ENCODE measurements at regions not wholly inside any gene's neighbourhood (a gene's known extent, or its start where the extent isn't known, plus 50 kb on each side); places are given as distances from the start of the nearest gene placed in this dataset.

DNA sequence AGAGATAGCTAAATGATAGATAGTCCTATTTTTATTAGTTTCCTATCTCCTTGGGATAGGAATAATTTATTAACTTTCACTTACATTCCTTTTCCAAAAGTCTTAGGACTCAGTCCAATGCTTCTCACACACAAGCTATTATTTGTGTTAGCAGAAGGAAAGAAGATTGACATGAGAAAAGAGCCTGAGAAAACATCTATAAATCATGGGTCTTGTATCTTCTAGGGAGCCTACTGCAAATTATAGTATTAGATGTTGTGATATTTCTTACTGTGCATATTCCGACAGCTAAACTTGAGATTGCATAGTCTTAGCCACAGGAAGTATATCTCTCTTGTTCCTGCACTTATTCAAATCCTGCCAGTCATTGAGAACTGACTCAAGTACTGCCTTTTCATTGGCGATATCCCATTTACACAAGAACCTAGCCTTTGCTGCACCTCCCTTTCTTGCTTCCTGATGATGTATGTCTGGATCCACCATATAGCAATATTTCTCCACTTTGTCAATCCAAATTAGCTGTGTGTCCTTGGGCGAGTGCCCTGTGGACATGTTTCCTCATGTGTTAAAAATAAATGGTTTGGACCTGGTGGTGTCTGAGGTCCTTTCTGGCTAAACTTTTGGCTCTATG, 245.1 kb upstream of the LMCD1 start:
- in situ Hi-C loops (cut with HindIII; ENCODE audit: low pct_ligation_motif_present, low pct_unique_long_range_greater_than_20kb, low sequenced_read_pairs), result no loop called here
- DNase-seq, result no peak

DNA sequence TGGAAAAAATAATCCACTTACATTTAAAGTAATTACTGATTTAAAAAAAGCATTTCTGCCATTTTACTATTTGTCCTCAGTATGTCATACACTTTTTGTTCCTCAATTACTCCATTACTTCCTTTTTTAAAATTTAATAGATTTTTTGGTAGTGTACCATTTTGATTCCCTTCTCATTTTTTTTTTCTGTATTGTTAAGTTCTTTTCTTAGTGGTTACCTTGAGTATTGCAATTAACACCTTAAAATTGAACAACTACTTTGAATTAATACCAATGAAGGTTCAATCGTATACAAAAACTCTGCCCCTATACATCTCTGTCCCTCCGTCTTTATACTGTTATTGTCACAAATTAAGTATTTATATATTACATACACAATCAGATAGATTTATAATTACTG, 240.6 kb upstream of the LMCD1 start:
- in situ Hi-C loops (cut with HindIII; ENCODE audit: low pct_ligation_motif_present, low pct_unique_long_range_greater_than_20kb, low sequenced_read_pairs), result no loop called here
- DNase-seq, result no peak

DNA sequence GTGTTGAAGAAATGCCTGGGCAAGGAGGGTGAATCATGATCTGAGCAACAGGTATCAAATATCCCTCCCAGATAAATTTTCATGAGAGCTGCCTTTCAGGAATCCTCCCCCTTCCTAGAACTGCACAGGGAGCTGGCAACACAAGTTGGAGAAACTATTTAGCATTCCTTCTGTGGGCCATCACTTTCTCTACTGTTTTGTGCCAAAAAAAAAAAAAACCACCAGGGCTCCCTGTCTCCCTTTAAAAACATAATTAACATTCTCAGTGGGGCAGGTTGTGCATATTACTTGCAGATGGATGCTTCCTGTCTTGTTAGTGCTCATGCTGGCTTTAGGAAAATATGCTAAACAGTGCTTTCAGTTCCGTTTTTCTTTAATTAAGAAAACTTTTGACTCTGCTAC, 234.9 kb upstream of the LMCD1 start:
- in situ Hi-C loops (cut with HindIII; ENCODE audit: low pct_ligation_motif_present, low pct_unique_long_range_greater_than_20kb, low sequenced_read_pairs), result no loop called here
- no peak for DNase-seq

DNA sequence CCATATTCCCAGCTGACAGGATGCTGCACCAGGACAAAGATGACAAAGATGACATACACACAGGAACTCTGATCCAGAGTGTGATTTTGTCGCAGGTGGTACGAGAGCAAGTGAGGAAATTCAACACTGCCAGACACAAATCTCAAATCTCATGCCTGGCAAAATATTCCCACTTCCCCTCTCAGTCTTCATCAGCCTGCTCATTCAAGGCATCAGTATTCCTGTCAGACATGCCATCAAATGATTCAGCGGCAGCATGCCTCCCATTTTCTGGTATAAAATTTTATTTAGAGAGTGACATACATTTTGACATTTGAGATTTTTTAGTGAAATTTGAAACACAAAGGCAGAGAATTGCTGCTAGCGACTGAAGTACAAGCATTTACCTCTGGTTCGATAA, 228.1 kb upstream of the LMCD1 start:
- no peak for DNase-seq
- in situ Hi-C loops (cut with HindIII; ENCODE audit: low pct_ligation_motif_present, low pct_unique_long_range_greater_than_20kb, low sequenced_read_pairs), result no loop called here

DNA sequence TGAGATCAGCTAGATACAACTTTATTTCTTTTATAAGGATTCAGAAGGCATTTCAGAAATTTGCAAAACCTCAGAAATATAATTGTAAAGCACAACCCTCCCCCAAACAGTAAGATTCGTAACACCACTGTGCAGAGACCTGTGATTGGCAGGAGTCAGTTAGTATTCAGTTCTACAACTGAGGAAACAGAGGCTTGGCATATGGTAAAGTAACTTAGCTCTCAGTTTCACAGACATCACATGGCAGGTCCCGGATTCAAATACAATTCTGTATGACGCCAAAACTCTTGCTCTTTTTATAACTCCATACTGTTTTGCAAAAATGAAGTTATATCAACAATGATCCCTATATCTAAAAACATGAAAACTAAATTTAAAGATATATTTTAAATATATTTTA, 225.6 kb upstream of the LMCD1 start:
- in situ Hi-C loops (cut with HindIII; ENCODE audit: low pct_ligation_motif_present, low pct_unique_long_range_greater_than_20kb, low sequenced_read_pairs), result no loop called here
- no peak for DNase-seq

DNA sequence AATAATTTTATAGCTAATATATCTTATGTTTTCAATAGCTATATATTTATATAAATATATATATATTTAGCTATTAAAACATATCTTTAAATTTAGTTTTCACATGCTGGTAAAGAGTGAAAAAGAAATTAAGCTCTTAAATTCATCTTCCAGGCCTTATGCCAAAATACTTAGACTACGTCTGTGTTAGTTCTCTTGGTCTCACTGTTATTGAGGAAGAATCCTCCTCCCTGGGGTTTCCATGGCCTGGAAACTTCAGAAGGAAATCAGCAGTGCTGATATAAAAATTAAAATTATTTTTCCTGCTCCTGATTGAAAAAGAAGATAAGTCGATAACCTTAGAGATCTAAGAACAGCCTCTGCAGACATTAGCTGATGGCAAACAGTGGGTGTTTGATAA, 225.1 kb upstream of the LMCD1 start:
- no peak for DNase-seq
- in situ Hi-C loops (cut with HindIII; ENCODE audit: low pct_ligation_motif_present, low pct_unique_long_range_greater_than_20kb, low sequenced_read_pairs), result no loop called here

DNA sequence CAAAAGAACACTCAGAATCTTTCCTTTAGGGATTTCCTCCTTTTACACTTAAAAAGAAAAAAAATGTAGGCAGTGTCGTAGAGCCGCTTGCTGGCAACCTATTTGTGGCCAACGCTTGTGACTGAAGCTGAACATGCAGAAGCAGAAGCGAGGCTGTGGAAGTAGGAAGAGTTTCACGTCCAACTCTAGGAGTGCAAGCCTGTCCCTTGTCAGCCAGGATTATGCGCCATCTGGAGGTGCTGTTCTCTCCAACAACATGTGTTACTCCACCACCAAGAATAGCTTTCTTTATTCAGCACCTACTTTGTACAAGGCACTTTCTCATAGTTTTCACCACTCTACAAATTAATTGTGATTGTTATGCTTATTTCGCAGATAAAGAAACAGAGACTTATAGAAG, 223.2 kb upstream of the LMCD1 start:
- in situ Hi-C loops (cut with HindIII; ENCODE audit: low pct_ligation_motif_present, low pct_unique_long_range_greater_than_20kb, low sequenced_read_pairs), result no loop called here
- DNase-seq, result no peak

DNA sequence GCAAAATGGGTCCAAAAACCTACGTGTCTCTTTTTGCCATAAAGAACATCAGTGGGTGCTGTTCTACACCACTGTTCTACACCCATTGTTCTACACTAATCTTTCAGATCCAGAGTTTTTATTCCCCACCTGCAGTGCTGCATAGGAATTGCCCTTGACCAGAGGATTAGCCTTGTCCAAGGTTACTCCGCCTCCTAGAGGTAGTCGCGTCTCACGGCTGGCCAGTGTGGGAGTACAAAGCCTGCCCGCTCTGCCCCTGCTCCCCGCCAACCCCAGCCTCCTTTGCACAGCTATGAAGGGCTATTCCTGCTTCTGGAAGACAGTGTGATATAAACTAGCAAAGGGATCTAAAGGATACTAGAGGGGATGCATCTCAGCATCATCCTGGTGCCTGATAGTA, 222.1 kb upstream of the LMCD1 start:
- in situ Hi-C loops (cut with HindIII; ENCODE audit: low pct_ligation_motif_present, low pct_unique_long_range_greater_than_20kb, low sequenced_read_pairs), result no loop called here

DNA sequence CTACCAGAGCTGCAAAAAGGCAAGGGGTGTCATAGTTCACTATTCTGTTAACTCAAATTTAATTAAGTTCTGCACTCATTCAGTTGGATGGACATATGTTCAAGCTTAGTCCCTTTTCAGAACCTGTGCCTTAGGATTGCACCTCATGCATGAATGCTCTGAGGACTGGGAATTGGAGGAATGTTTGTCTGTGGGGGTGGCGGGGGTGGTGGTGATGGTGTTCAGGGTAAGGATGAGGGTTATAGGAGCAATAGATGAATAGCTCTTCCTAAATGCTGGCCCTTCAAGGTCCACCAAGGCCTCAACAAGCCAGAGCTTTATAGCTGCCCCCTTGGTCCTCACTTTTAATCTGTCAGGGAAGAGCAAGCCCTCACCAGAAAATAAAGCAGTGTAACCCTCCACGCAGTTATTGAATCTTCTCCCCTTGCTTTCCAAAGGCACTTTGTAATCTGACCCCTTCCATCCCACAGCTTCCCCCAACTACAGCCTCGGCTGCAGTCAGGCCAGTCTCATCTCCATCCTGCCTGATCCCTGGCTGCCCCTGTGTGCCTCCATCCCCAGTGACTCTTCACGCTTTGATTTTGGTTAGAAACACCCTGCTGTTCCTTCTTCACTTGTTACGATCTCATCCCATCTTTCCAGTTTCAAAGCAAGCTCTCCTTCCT, 221.6 kb upstream of the LMCD1 start:
- in situ Hi-C loops (cut with HindIII; ENCODE audit: low pct_ligation_motif_present, low pct_unique_long_range_greater_than_20kb, low sequenced_read_pairs), result no loop called here

More for the DNA sequence above, 222.1 kb upstream of the LMCD1 start:
- DNase-seq, result no peak

DNA sequence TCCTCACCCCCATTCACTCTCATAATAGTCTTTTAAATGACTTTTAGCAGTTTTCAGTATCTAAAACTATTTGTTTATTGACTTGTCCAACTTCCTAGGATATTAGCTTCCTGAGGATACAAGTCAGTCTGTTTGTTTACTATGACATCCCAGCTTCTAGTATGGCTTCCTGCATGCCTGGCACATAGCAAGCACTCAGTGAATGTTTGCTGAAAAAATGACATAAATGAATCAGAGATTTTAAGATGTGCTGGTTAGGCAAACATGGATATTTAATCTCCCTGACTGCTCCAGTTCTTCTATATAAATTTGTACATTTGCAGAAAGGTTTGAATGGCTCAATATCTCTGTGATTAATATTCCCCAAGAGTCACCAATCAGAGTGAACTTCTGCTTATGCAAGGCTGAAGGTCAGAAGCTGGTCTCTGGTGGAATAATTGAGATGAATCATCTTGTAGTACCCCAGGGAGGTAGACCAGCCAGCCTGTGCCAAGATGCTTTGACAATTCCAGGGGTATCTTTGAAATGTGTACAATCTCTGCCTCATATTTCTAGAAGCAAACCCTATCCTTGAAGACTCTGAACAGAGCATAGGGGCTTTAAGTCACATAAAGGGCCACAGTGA, 219.0 kb upstream of the LMCD1 start:
- no peak for DNase-seq
- in situ Hi-C loops (cut with HindIII; ENCODE audit: low pct_ligation_motif_present, low pct_unique_long_range_greater_than_20kb, low sequenced_read_pairs), result no loop called here

More for the DNA sequence above, 221.6 kb upstream of the LMCD1 start:
- DNase-seq, result no peak

DNA sequence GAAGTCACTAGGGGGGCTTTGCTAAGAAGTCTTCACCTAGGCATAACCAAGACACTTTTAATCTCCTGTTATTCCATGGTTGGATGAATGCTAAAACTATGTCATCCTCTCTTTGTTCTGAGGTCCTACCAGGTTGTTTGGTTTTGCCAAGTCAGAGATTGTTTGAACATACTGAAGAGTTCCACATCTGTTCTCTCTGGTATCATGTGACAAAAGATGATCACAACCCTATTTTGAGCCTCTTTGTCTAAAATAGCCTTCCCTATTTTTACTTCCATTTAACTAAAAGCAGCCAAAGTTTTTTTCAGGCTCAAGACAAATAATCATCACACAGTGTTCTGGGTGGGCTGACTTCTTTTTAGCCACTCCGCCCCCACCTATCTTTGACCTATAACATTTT, 218.4 kb upstream of the LMCD1 start:
- in situ Hi-C loops (cut with HindIII; ENCODE audit: low pct_ligation_motif_present, low pct_unique_long_range_greater_than_20kb, low sequenced_read_pairs), result no loop called here
- no peak for DNase-seq

DNA sequence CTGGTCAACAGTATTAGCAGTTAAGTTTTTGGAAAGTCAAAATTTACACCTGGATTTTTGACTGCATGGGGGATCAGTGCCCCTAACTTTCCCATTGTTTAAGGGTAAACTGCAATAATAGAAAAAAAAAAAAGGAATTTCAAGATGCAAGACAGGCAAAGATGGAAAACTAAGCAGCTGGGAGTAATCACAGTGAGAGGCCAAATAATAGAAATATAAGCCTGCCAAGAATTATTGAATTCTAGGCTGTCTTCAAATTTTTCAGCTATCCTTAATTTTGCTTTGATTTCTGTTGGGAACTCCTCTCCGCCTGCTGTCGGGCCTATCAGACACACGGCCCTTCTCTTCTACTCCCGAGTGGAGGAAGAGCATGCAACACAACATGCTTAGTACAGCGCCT, 215.5 kb upstream of the LMCD1 start:
- DNase-seq, result no peak
- in situ Hi-C loops (cut with HindIII; ENCODE audit: low pct_ligation_motif_present, low pct_unique_long_range_greater_than_20kb, low sequenced_read_pairs), result no loop called here

DNA sequence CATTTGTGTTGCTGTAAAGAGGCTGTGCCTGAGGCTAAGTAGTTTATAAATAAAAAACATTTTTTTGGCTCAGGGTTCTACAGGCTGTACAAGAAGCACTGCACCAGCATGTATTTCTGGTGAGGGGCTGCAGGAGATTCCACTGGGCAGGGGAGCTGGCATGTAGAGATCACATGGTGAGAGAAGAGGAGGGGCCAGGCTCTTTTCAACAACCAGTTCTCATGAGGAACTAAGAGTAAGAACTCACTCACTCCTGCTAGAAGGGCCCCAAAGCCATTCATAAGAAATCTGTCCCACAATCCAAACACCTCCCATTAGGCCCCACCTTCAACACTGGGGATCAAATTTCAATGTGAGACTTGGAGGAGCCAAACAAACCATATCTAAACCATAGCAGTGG, 214.9 kb upstream of the LMCD1 start:
- in situ Hi-C loops (cut with HindIII; ENCODE audit: low pct_ligation_motif_present, low pct_unique_long_range_greater_than_20kb, low sequenced_read_pairs), result no loop called here
- no peak for DNase-seq

DNA sequence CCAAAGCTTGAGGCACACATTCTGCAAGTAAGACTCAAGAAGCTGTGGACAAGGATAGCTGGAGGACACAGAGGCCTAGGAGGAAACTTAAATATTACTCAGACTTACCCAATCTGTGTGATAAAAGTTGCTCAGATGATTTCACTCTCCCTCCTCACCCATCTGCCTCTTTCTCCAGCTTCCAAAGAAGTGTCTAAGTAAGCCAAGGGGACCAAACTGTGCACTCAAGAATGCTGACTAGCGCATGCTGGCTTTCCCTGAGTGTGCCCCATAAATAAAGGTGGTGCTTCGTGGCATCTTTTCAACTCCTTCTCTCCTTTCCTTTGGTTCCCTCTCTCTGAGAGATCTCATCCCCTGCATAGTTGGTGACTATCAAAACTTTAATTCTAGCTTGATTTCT, 211.0 kb upstream of the LMCD1 start:
- in situ Hi-C loops (cut with HindIII; ENCODE audit: low pct_ligation_motif_present, low pct_unique_long_range_greater_than_20kb, low sequenced_read_pairs), result no loop called here

DNA sequence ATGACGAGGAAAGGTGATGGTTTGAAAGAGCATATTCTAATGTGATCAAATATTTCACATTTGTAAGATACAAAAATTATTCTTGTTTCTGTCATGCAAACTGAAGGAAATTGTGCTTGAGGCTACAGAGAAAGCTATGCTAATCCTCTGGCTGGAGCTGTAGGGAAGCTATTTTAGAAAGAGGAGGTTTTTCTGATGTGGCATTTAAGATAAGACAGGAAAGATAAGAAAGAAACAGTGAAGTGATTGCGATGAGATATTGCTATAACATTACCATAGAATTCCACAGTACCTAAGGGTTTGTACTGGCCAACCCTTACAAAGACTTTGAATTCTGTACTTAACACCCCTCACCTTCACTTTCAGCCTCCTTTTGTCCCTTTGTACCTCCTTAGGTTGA, 205.2 kb upstream of the LMCD1 start:
- DNase-seq, result no peak
- in situ Hi-C loops (cut with HindIII; ENCODE audit: low pct_ligation_motif_present, low pct_unique_long_range_greater_than_20kb, low sequenced_read_pairs), result no loop called here

More for the DNA sequence above, 211.0 kb upstream of the LMCD1 start:
- DNase-seq, result no peak

DNA sequence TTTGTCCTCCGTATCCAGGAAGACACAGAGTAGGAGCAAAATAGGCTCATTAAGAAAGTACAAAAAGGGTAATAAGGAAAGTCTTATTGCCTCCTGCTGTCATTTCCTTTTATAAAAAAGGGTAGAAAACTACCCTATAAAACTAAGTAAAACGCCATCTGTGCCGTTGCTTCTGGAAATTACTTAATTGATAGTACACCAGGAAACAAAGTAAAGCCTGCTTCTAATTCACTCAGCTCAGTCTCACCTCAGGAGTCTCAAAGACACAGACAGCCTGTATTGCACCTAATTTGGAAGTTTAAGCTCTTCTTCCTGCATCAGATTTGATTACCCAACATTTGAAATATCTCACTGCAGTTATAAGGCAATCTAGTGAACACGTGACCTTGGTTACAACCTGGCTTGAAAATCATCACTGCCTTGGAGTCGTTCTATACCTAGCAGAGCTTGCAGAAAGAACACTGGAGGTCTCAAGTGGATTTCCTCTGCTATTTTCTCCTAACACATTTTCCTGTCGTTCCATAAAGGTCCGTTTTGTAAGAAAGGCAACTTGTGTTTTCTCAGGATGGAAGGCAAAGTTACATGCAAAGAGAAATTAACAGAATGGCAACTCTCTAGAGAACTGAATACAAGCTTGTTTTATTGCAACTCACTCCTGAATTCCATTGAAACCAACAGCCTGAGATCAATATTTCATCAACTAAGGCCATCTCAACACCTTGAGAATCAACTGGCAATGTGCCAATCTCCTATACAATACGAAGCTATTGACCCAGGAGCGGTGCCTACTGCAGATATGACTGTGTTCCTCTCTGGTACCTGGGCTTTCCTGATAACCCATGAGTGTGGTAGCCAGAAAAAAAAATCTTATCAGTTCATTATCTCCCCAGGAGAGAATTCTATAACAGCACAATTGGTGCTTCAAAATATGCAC, 203.3 kb upstream of the LMCD1 start:
- in situ Hi-C loops (cut with HindIII; ENCODE audit: low pct_ligation_motif_present, low pct_unique_long_range_greater_than_20kb, low sequenced_read_pairs), result no loop called here
- DNase-seq, result no peak

DNA sequence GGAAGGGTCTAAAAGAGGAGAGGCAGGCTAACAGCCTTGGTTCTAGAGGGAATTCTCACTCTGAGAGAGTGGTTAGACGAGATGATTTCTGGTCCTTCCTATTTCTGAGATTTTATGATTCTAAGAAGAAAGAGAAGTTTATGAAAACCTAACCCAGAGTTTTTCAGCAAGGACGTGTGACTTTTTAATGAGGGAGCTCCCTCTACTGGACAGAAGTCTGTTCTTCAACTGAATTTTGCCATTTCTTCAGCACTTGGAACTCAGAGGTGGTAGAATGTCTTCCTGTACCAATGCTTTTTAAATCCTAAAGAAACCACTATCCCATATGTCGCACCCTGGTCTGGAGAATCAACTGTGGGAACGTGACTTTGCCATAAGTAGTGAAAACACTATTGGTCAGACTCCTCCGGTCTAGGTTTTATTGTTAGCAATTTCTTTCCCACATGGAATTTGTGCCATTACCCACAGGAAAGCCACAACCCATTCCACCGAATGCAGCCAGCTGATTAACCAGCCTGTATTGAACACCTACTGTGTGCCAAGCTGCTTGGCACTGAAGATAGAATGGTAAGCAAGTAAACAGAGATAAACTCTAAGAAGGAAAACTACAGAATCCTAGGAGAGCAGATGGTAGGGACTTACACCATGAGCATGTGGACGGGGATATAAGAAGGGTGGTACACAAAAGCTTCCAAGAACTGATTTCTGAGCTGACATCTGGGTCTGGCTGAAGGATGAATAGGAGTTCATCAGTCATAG, 199.5 kb upstream of the LMCD1 start:
- in situ Hi-C loops (cut with HindIII; ENCODE audit: low pct_ligation_motif_present, low pct_unique_long_range_greater_than_20kb, low sequenced_read_pairs), result no loop called here
- DNase-seq, result peak; percentile 51

DNA sequence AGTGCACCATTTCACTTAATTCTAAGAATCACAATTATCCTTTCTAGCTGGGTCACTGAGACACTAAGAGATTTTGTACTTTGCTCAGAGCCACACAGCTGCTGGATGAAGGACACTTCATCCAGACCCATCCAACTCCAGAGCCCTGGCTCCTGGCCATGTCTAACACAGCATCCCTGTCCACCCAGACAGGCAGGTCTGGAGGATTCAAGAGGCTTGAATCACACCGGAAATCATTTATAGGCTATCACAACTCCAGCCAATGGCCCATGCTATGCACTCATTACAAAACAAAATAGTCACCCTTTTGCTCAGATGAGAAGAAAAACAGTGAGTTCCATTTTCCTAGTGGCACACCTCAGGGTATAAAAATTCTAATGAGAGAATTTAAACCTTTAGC, 198.2 kb upstream of the LMCD1 start:
- in situ Hi-C loops (cut with HindIII; ENCODE audit: low pct_ligation_motif_present, low pct_unique_long_range_greater_than_20kb, low sequenced_read_pairs), result no loop called here
- peak; percentile 16 for DNase-seq

All from ACHN (cell line).